HEK293 (cell line): ENCODE measurements at regions not wholly inside any gene's neighbourhood (a gene's known extent, or its start where the extent isn't known, plus 50 kb on each side); places are given as distances from the start of the nearest gene placed in this dataset.

Experiments
- CTCF ChIA-PET: fragments of 350-600 bp; formaldehyde crosslinking; extraction: SDS; loops from one replicate; lab custom pipeline; 2021; ENCODE audit warnings: antibody characterized with exemption; lab: Yijun Ruan, JAX
- POLR2A ChIA-PET: fragments of 300-600 bp; formaldehyde crosslinking; extraction: SDS; loops from one replicate; lab custom pipeline; 2020; ENCODE audit warnings: antibody characterized with exemption, inconsistent platforms; lab: Yijun Ruan, JAX
- H3K27ac ChIP-seq: fragments of 200-500 bp; sonication (Bioruptor generic); 2 replicates; pipeline ENCODE4 v1.5.1; 2014; ENCODE audit warnings: low read depth, low read length, control low read depth, inconsistent platforms; ENCODE audit errors: extremely low read depth
- H3K36me3 ChIP-seq, 2 experiments: fragments of 200-500 bp in 1 of 2; sonication (Bioruptor generic) in 1 of 2; 1 replicate in 1 of 2; 2 replicates in 1 of 2; pipeline ENCODE4 v1.5.1; 2014 to 2017; ENCODE audit warnings: inconsistent platforms in 2 of 2, low read length in 2 of 2; ENCODE audit not compliant: control insufficient read depth in 2 of 2, insufficient read depth in 1 of 2
- H3K4me1 ChIP-seq: fragments of 200-500 bp; sonication (Bioruptor generic); 2 replicates; pipeline ENCODE4 v1.5.1; 2014; ENCODE audit warnings: mild to moderate bottlenecking, low read length, inconsistent platforms; ENCODE audit not compliant: control insufficient read depth, insufficient read depth
- H3K4me3 ChIP-seq: 2 replicates; pipeline ENCODE4 v1.5.1; 2011; ENCODE audit warnings: low read depth, mild to moderate bottlenecking, control low read depth, low read length, moderate library complexity
- H3K9me3 ChIP-seq: fragments of 200-500 bp; sonication (Bioruptor generic); 2 replicates; pipeline ENCODE4 v1.5.1; 2014; ENCODE audit warnings: low read depth, low read length, inconsistent platforms; ENCODE audit not compliant: control insufficient read depth, insufficient read depth
- FEZF1 ChIP-seq: fragments of 450-650 bp; formaldehyde crosslinking; IDR thresholded peaks from 2 replicates; pipeline ENCODE4 v1.5.1; 2016; ENCODE audit warnings: missing biosample characterization, missing genetic modification characterization
- SP3 ChIP-seq: fragments of 450-650 bp; formaldehyde crosslinking; IDR thresholded peaks from 2 replicates; pipeline ENCODE4 v1.5.1; 2016; ENCODE audit warnings: missing biosample characterization, missing genetic modification characterization
- SP7 ChIP-seq: fragments of 450-650 bp; formaldehyde crosslinking; IDR thresholded peaks from 2 replicates; pipeline ENCODE4 v1.5.1; 2016; ENCODE audit warnings: missing biosample characterization, missing genetic modification characterization
- YY1 ChIP-seq: fragments of 450-650 bp; formaldehyde crosslinking; IDR thresholded peaks from 2 replicates; pipeline ENCODE4 v1.5.1; 2018; ENCODE audit warnings: missing biosample characterization, missing genetic modification characterization
- ZBTB7A ChIP-seq: fragments of 450-650 bp; formaldehyde crosslinking; IDR thresholded peaks from 2 replicates; pipeline ENCODE4 v1.5.1; 2016; ENCODE audit warnings: low read depth, missing biosample characterization, missing genetic modification characterization
- ZFP37 ChIP-seq: fragments of 450-650 bp; formaldehyde crosslinking; IDR thresholded peaks from 2 replicates; pipeline ENCODE4 v1.5.1; 2016; ENCODE audit warnings: missing biosample characterization, missing genetic modification characterization
- ZIC2 ChIP-seq: fragments of 450-650 bp; formaldehyde crosslinking; IDR thresholded peaks from 2 replicates; pipeline ENCODE4 v1.5.1; 2016; ENCODE audit warnings: missing biosample characterization, missing genetic modification characterization
- ZNF174 ChIP-seq: fragments of 450-650 bp; formaldehyde crosslinking; IDR thresholded peaks from 2 replicates; pipeline ENCODE4 v1.5.0; 2017; ENCODE audit warnings: missing biosample characterization, mild to moderate bottlenecking, missing genetic modification characterization
- ZNF184 ChIP-seq: fragments of 450-650 bp; IDR thresholded peaks from 2 replicates; pipeline ENCODE4 v1.5.1; 2018; ENCODE audit warnings: missing biosample characterization, mild to moderate bottlenecking, missing genetic modification characterization
- ZNF202 ChIP-seq: fragments of 450-650 bp; formaldehyde crosslinking; IDR thresholded peaks from 2 replicates; pipeline ENCODE4 v1.5.1; 2016; ENCODE audit warnings: missing biosample characterization, missing genetic modification characterization, borderline replicate concordance
- ZNF239 ChIP-seq: fragments of 450-650 bp; formaldehyde crosslinking; IDR thresholded peaks from 2 replicates; pipeline ENCODE4 v1.5.1; 2016; ENCODE audit warnings: missing biosample characterization, missing genetic modification characterization
- ZNF266 ChIP-seq: fragments of 450-650 bp; formaldehyde crosslinking; IDR thresholded peaks from 2 replicates; pipeline ENCODE4 v1.5.1; 2016; ENCODE audit warnings: missing biosample characterization, missing genetic modification characterization, low read depth
- ZNF433 ChIP-seq: fragments of 450-650 bp; formaldehyde crosslinking; IDR thresholded peaks from 2 replicates; pipeline ENCODE4 v1.5.1; 2016; ENCODE audit warnings: missing biosample characterization, missing genetic modification characterization, low read depth
- ZNF558 ChIP-seq: fragments of 450-650 bp; formaldehyde crosslinking; IDR thresholded peaks from 2 replicates; pipeline ENCODE4 v1.5.1; 2016; ENCODE audit warnings: missing biosample characterization, missing genetic modification characterization
- ZNF561 ChIP-seq: fragments of 450-650 bp; IDR thresholded peaks from 2 replicates; pipeline ENCODE4 v1.5.1; 2018; ENCODE audit warnings: missing biosample characterization, missing genetic modification characterization, borderline replicate concordance
- ZNF830 ChIP-seq: fragments of 450-650 bp; IDR thresholded peaks from 2 replicates; pipeline ENCODE4 v1.5.0; 2018; ENCODE audit warnings: missing biosample characterization, missing genetic modification characterization, low read depth, mild to moderate bottlenecking, moderate library complexity
- TF ChIP-seq, protein P1 (sequence below): fragments of 450-650 bp; formaldehyde crosslinking; IDR thresholded peaks from 2 replicates; pipeline ENCODE4 v1.5.1; 2017; ENCODE audit warnings: missing biosample characterization, missing genetic modification characterization
- TF ChIP-seq, protein P2 (sequence below): fragments of 450-650 bp; formaldehyde crosslinking; IDR thresholded peaks from 2 replicates; pipeline ENCODE4 v1.5.1; 2016; ENCODE audit warnings: missing biosample characterization, missing genetic modification characterization
- TF ChIP-seq, protein P3 (sequence below): fragments of 450-650 bp; formaldehyde crosslinking; IDR thresholded peaks from 2 replicates; pipeline ENCODE4 v1.5.1; 2016; ENCODE audit warnings: missing biosample characterization, missing genetic modification characterization
- TF ChIP-seq, protein P4 (sequence below): fragments of 450-650 bp; formaldehyde crosslinking; IDR thresholded peaks from 2 replicates; pipeline ENCODE4 v1.5.1; 2016; ENCODE audit warnings: missing biosample characterization, missing genetic modification characterization
- TF ChIP-seq, protein P5 (sequence below): fragments of 450-650 bp; formaldehyde crosslinking; IDR thresholded peaks from 2 replicates; pipeline ENCODE4 v1.5.1; 2017; ENCODE audit warnings: missing biosample characterization, missing genetic modification characterization

DNA sequence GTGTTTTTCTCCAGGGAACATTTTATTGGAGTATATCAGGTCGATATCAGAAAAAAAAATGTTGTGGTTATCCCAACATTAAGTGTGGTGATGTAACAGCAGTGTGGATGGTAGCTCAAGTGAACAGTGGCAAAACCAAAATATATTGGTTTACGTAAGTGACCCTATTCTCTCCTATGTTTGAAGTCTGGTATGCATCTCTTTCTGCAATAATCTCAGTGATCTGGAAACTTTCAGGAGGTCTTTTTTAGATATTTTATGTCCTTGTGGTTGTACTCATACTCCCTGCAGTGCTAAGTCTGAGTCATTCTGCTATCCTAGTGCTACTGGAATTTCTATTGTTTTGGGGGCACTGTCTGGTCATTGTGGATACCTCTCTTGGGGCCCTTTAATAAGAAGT, 137.9 kb downstream of the SNRPN start (continued):
- TF ChIP-seq, protein P1, sequence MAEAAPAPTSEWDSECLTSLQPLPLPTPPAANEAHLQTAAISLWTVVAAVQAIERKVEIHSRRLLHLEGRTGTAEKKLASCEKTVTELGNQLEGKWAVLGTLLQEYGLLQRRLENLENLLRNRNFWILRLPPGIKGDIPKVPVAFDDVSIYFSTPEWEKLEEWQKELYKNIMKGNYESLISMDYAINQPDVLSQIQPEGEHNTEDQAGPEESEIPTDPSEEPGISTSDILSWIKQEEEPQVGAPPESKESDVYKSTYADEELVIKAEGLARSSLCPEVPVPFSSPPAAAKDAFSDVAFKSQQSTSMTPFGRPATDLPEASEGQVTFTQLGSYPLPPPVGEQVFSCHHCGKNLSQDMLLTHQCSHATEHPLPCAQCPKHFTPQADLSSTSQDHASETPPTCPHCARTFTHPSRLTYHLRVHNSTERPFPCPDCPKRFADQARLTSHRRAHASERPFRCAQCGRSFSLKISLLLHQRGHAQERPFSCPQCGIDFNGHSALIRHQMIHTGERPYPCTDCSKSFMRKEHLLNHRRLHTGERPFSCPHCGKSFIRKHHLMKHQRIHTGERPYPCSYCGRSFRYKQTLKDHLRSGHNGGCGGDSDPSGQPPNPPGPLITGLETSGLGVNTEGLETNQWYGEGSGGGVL (tag by site-specific recombination), result no peak
- TF ChIP-seq ZNF266 (tag by site-specific recombination), result no peak
- no peak for TF ChIP-seq ZNF561 (tag by site-specific recombination)

DNA sequence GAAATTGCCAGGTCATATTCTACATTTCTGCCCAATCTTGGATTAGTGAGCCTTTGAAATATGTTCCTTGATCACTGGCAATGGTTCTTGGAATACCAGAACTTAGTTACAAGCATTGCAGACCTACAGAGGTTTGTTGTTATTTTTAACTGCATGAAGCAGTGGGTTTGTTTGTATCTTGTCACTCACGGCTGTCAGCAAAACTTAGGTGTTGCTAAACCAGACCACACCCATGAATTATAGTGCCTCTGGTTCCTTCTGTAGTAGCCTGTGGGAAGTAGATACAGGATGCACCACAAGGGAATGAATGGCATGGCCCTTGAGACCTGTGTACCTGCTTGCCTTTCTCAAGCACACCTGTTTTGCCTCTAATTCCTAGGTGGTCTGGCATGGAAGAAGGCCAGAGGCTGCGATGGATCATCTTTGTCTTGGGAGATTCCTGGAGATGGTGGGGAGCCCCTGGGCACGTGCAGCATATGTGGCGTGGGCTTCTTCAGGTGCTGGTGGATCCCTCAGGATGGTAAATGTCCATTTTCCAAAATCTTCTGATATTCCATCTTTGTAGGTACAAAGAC, 138.8 kb downstream of the SNRPN start:
- H3K4me1 ChIP-seq, result no peaks in the 10 kb centered on the region
- no peak overlapping the region for H3K4me3 ChIP-seq
- CTCF ChIA-PET, result no interaction called here
- POLR2A ChIA-PET, result no interaction called here
- no peaks in the 10 kb centered on the region for H3K36me3 ChIP-seq
- TF ChIP-seq ZNF561 (tag by site-specific recombination) (no peak), ZNF558 (tag by site-specific recombination) (no peak), ZFP37 (no peak), ZNF433 (no peak), ZNF266 (tag by site-specific recombination) (no peak), SP7 (tag by site-specific recombination) (no peak), ZNF184 (no peak), ZIC2 (tag by site-specific recombination) (no peak), SP3 (tag by site-specific recombination) (no peak)
- TF ChIP-seq, protein P2, sequence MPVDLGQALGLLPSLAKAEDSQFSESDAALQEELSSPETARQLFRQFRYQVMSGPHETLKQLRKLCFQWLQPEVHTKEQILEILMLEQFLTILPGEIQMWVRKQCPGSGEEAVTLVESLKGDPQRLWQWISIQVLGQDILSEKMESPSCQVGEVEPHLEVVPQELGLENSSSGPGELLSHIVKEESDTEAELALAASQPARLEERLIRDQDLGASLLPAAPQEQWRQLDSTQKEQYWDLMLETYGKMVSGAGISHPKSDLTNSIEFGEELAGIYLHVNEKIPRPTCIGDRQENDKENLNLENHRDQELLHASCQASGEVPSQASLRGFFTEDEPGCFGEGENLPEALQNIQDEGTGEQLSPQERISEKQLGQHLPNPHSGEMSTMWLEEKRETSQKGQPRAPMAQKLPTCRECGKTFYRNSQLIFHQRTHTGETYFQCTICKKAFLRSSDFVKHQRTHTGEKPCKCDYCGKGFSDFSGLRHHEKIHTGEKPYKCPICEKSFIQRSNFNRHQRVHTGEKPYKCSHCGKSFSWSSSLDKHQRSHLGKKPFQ, result no peak
- TF ChIP-seq, protein P3, sequence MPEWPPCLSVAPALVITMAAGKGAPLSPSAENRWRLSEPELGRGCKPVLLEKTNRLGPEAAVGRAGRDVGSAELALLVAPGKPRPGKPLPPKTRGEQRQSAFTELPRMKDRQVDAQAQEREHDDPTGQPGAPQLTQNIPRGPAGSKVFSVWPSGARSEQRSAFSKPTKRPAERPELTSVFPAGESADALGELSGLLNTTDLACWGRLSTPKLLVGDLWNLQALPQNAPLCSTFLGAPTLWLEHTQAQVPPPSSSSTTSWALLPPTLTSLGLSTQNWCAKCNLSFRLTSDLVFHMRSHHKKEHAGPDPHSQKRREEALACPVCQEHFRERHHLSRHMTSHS, result no peak
- H3K27ac ChIP-seq, result no peak overlapping the region
- H3K9me3 ChIP-seq, result no peaks in the 10 kb centered on the region

DNA sequence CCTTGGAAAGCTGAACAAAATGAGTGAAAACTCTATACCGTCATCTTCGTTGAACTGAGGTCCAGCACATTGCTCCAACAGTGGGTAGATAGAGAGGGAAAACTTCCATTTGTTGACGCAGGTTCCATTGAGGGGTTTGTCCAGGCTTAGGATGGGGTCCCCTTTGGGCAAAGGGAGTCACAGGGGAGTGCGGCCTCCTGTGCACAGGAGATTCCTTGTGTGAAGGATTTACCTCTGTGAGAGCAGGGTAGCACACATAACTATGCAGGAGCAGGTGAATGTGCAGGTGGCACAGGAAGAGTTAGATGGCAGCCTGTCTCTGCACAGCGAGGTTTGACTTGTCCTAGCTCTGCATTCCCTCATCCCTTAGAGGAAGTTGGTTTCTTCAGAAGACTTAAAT, 139.3 kb downstream of the SNRPN start:
- no peak overlapping the region for H3K27ac ChIP-seq
- TF ChIP-seq SP3 (tag by site-specific recombination) (no peak), ZNF174 (tag by site-specific recombination) (no peak), YY1 (no peak), ZNF830 (no peak), ZNF239 (tag by site-specific recombination) (no peak), FEZF1 (tag by site-specific recombination) (no peak), ZBTB7A (tag by site-specific recombination) (no peak), ZNF202 (tag by site-specific recombination) (no peak)
- TF ChIP-seq, protein P4, sequence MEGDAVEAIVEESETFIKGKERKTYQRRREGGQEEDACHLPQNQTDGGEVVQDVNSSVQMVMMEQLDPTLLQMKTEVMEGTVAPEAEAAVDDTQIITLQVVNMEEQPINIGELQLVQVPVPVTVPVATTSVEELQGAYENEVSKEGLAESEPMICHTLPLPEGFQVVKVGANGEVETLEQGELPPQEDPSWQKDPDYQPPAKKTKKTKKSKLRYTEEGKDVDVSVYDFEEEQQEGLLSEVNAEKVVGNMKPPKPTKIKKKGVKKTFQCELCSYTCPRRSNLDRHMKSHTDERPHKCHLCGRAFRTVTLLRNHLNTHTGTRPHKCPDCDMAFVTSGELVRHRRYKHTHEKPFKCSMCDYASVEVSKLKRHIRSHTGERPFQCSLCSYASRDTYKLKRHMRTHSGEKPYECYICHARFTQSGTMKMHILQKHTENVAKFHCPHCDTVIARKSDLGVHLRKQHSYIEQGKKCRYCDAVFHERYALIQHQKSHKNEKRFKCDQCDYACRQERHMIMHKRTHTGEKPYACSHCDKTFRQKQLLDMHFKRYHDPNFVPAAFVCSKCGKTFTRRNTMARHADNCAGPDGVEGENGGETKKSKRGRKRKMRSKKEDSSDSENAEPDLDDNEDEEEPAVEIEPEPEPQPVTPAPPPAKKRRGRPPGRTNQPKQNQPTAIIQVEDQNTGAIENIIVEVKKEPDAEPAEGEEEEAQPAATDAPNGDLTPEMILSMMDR (tag by site-specific recombination), result no peak
- TF ChIP-seq, protein P5, sequence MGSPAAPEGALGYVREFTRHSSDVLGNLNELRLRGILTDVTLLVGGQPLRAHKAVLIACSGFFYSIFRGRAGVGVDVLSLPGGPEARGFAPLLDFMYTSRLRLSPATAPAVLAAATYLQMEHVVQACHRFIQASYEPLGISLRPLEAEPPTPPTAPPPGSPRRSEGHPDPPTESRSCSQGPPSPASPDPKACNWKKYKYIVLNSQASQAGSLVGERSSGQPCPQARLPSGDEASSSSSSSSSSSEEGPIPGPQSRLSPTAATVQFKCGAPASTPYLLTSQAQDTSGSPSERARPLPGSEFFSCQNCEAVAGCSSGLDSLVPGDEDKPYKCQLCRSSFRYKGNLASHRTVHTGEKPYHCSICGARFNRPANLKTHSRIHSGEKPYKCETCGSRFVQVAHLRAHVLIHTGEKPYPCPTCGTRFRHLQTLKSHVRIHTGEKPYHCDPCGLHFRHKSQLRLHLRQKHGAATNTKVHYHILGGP (tag by site-specific recombination), result no peak
- TF ChIP-seq, all 188 proteins: peak for 0
- ChIA-PET POLR2A (no interaction called here), CTCF (no interaction called here)
- Histone ChIP-seq H3K4me3 (no peak overlapping the region), H3K4me1 (no peaks in the 10 kb centered on the region), H3K36me3 (no peaks in the 10 kb centered on the region), H3K9me3 (no peaks in the 10 kb centered on the region)
